CD8-positive, alpha-beta memory T cell (primary cell): ENCODE measurements at regions not wholly inside any gene's neighbourhood (a gene's known extent, or its start where the extent isn't known, plus 50 kb on each side); places are given as distances from the start of the nearest gene placed in this dataset.

Experiments used
- CTCF ChIA-PET: fragments of 350-600 bp; sonication (Branson Sonifier 250); formaldehyde crosslinking; loops from one replicate; lab custom pipeline; 2021; ENCODE audit warnings: antibody characterized with exemption; lab: Charles Lee
- POLR2A ChIA-PET: fragments of 350-600 bp; sonication (Branson Sonifier 250); formaldehyde crosslinking; loops from one replicate; lab custom pipeline; 2021; ENCODE audit warnings: antibody characterized with exemption; lab: Charles Lee
- DNase-seq, 5 donors: peaks; one replicate each; pipeline versions ENCODE4 v3.0.0 to v3.0.0-alpha.2; 2020 to 2022; ENCODE audit warnings: mixed read lengths in 1 of 5
- H3K27ac ChIP-seq: one replicate; pipeline ENCODE4 v1.7.0; 2013; ENCODE audit warnings: low read depth, mild to moderate bottlenecking, low read length, moderate library complexity
- H3K27me3 ChIP-seq: 2 replicates; pipeline ENCODE4 v1.7.0; 2013; ENCODE audit warnings: low read length, mild to moderate bottlenecking; ENCODE audit not compliant: insufficient read depth, poor library complexity, severe bottlenecking
- H3K36me3 ChIP-seq: 2 replicates; pipeline ENCODE4 v1.7.0; 2013; ENCODE audit warnings: mild to moderate bottlenecking, low read length, moderate library complexity; ENCODE audit not compliant: insufficient read depth
- H3K4me1 ChIP-seq: 2 replicates; pipeline ENCODE4 v1.7.0; 2013; ENCODE audit warnings: mild to moderate bottlenecking, low read length, moderate library complexity; ENCODE audit not compliant: insufficient read depth
- H3K4me3 ChIP-seq: 2 replicates; pipeline ENCODE4 v1.7.0; 2013; ENCODE audit warnings: mild to moderate bottlenecking, low read length
- H3K9me3 ChIP-seq: 2 replicates; pipeline ENCODE4 v1.7.0; 2013; ENCODE audit warnings: mild to moderate bottlenecking, low read length
- H3K27ac Mint-ChIP-seq, 8 donors: one replicate each; pipeline ENCODE4 v1.8.0; 2020 to 2021; ENCODE audit warnings: mixed read lengths in 8 of 8, mild to moderate bottlenecking in 6 of 8, inconsistent platforms in 3 of 8, moderate library complexity in 3 of 8
- H3K27me3 Mint-ChIP-seq, 2 donors: one replicate each; pipeline ENCODE4 v1.8.0; 2020 to 2021; ENCODE audit warnings: mixed read lengths in 2 of 2, mild to moderate bottlenecking in 1 of 2, moderate library complexity in 1 of 2
- H3K36me3 Mint-ChIP-seq, 3 donors: one replicate each; pipeline ENCODE4 v1.8.0; 2020 to 2021; ENCODE audit warnings: mixed read lengths in 3 of 3, inconsistent platforms in 1 of 3, mild to moderate bottlenecking in 1 of 3
- H3K4me1 Mint-ChIP-seq, 3 donors: one replicate each; pipeline ENCODE4 v1.8.0; 2020 to 2021; ENCODE audit warnings: mixed read lengths in 3 of 3, inconsistent platforms in 1 of 3, mild to moderate bottlenecking in 1 of 3
- H3K4me3 Mint-ChIP-seq, 7 donors: one replicate each; pipeline ENCODE4 v1.8.0; 2020 to 2021; ENCODE audit warnings: mixed read lengths in 7 of 7, mild to moderate bottlenecking in 6 of 7, moderate library complexity in 4 of 7, inconsistent platforms in 2 of 7
- H3K9me3 Mint-ChIP-seq, 5 donors: one replicate each; pipeline ENCODE4 v1.8.0; 2020 to 2022; ENCODE audit warnings: mixed read lengths in 5 of 5, mild to moderate bottlenecking in 3 of 5, moderate library complexity in 2 of 5, inconsistent platforms in 1 of 5

DNA sequence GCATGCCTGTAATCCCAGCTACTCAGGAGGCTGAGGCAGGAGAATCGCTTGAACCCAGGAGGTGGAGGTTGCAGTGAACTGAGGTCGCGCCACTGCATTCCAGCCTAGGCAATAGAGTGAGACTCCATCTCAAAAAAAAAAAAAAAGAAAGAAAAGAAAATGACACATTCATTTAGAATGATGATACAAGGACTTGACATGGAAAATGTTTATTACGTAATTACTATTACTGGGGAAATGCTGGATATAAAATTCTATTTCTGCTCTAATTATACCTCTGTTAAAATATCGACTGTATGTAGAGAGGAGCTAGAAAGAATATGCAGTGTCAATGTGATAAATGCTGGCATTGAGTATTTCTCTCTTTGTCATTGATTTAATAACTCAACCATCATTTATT lies 54.7 kb upstream of the CTPS1 start:
- no peak overlapping the region for H3K4me3 ChIP-seq
- H3K36me3 Mint-ChIP-seq: no peaks in the 10 kb centered on the region
- H3K4me1 Mint-ChIP-seq: no peaks in the 10 kb centered on the region
- no peak overlapping the region for H3K4me3 Mint-ChIP-seq
- no peaks in the 10 kb centered on the region for H3K36me3 ChIP-seq
- H3K9me3 Mint-ChIP-seq: no peaks in the 10 kb centered on the region
- no peak overlapping the region for H3K27ac Mint-ChIP-seq
- peaks cover 3 to 9% of the 10 kb centered on the region in 2 donors for H3K27me3 Mint-ChIP-seq
- DNase-seq: no peak
- CTCF ChIA-PET: interaction anchor here (1.3 kb wide), 1 partner anchor 28 kb away, joined by 3 read pairs; no protein-coding TSS in a partner anchor
- H3K27me3 ChIP-seq: no peaks in the 10 kb centered on the region
- H3K4me1 ChIP-seq: no peaks in the 10 kb centered on the region
- H3K9me3 ChIP-seq: no peaks in the 10 kb centered on the region
- POLR2A ChIA-PET: no interaction called here
- no peak overlapping the region for H3K27ac ChIP-seq

DNA sequence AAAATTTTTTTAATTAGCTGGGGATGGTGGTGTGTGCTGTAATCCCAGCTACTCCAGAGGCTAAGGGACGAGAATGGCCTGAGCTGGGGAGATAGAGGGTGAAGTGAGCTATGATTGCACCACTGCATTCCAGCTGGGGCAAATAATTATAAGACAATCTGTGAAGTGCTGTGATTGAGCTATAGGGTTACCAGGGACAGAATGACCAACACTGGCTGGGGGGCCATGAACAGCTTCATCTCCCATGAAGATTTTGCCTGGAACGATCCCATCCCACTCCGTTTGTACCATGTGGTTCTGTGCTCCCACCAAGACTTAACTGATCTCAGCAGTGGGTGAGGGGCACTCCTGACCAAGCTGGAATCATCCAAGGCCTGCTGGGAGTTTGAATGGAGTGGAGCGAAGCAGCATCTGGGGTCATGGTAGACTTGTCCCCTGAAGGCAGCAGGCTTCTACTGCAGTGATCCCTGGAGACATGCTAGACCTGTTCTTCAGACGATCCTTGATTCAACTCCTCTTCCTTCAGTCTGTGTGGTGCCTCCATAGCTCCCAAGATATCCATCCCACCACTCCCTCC lies 53.6 kb upstream of the CTPS1 start:
- Histone ChIP-seq H3K9me3 (no peaks in the 10 kb centered on the region), H3K4me3 (no peak overlapping the region), H3K36me3 (no peaks in the 10 kb centered on the region), H3K27ac (no peak overlapping the region), H3K4me1 (no peaks in the 10 kb centered on the region), H3K27me3 (no peaks in the 10 kb centered on the region)
- no peaks in the 10 kb centered on the region for H3K4me1 Mint-ChIP-seq
- ChIA-PET CTCF (interaction anchor here (1.0 kb wide), 1 partner anchor 27 kb away, joined by 5 read pairs; no protein-coding TSS in a partner anchor), POLR2A (no interaction called here)
- no peak for DNase-seq
- H3K4me3 Mint-ChIP-seq: no peak overlapping the region
- no peak overlapping the region for H3K27ac Mint-ChIP-seq
- peaks cover 0 to 9% of the 10 kb centered on the region in 2 donors for H3K27me3 Mint-ChIP-seq
- no peaks in the 10 kb centered on the region for H3K9me3 Mint-ChIP-seq
- H3K36me3 Mint-ChIP-seq: no peaks in the 10 kb centered on the region

DNA sequence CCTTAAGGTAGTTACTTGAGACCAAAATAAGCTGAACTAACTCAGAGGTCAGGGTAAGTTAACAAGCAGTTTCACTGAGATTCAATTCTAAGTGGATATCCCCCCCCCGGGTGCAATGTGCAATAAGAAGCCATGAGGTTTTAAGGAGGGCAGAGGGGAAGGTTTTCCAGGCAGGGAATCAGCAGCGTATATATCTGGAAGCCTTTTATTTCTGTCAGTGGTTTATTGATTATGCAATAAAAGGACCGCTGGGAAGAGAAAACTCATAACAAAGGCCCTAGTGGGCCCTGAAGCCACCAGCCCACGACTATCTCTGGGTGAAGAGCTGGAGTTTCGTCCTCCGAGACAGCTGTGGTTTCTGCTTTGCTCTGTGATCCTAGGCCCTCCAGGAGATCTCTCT lies 53.1 kb upstream of the CTPS1 start:
- no peaks in the 10 kb centered on the region for H3K9me3 ChIP-seq
- H3K36me3 ChIP-seq: no peaks in the 10 kb centered on the region
- H3K27me3 Mint-ChIP-seq: peaks cover 0 to 13% of the 10 kb centered on the region in 2 donors
- H3K27ac Mint-ChIP-seq: no peak overlapping the region
- no peaks in the 10 kb centered on the region for H3K9me3 Mint-ChIP-seq
- H3K4me1 ChIP-seq: no peaks in the 10 kb centered on the region
- H3K4me3 Mint-ChIP-seq: no peak overlapping the region
- no peak for DNase-seq
- ChIA-PET POLR2A (no interaction called here), CTCF (no interaction called here)
- no peak overlapping the region for H3K27ac ChIP-seq
- no peaks in the 10 kb centered on the region for H3K4me1 Mint-ChIP-seq
- H3K36me3 Mint-ChIP-seq: no peaks in the 10 kb centered on the region
- H3K4me3 ChIP-seq: no peak overlapping the region
- no peaks in the 10 kb centered on the region for H3K27me3 ChIP-seq

DNA sequence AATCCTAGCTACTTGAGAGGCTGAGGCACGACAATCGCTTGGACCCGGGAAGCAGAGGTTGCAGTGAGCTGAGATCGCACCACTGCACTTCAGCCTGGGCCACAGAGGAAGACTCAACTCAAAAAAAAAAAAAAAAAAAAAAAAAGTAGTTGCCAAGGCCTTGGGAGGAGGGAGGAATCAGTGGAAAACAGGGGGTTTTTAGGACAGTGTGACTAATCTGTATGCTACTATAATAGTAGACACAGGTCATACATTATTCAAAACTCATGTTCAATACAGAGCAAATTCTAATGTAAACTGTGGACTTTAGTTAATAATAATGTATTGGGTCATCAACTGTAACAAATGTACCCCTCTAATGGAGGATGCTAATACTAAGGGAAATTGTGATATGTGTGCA lies 51.7 kb upstream of the CTPS1 start:
- no peaks in the 10 kb centered on the region for H3K4me1 ChIP-seq
- Mint-ChIP-seq H3K36me3 (no peaks in the 10 kb centered on the region), H3K27me3 (peaks cover 0 to 14% of the 10 kb centered on the region in 2 donors), H3K4me3 (no peak overlapping the region), H3K9me3 (no peaks in the 10 kb centered on the region), H3K27ac (no peak overlapping the region), H3K4me1 (no peaks in the 10 kb centered on the region)
- no peak for DNase-seq
- no peaks in the 10 kb centered on the region for H3K9me3 ChIP-seq
- H3K36me3 ChIP-seq: no peaks in the 10 kb centered on the region
- ChIA-PET CTCF (no interaction called here), POLR2A (no interaction called here)
- H3K27ac ChIP-seq: no peak overlapping the region
- no peak overlapping the region for H3K4me3 ChIP-seq
- no peaks in the 10 kb centered on the region for H3K27me3 ChIP-seq

DNA sequence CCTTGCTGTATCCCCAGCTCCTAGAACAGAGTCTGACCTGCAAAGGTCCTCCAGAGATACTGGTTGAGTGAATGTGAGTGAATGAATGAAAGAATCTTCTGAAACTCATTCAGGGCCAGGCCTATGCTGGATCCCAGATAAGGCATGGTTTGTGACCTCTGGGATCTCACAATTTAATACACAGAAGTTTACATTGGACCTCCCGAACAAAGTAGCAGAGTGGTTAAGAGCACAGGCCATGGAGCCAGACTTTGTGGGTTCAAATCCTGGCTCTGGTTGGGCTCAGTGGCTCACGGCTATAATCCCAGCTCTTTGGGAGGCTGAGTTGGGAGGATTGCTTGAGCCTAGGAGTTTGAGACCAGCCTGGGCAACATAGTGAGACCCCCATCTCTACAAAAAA lies 50.8 kb upstream of the CTPS1 start:
- DNase-seq: no peak
- Histone ChIP-seq H3K27me3 (no peaks in the 10 kb centered on the region), H3K4me1 (no peaks in the 10 kb centered on the region), H3K36me3 (no peaks in the 10 kb centered on the region), H3K4me3 (no peak overlapping the region), H3K9me3 (no peaks in the 10 kb centered on the region), H3K27ac (no peak overlapping the region)
- Mint-ChIP-seq H3K4me3 (no peak overlapping the region), H3K27ac (no peak overlapping the region), H3K36me3 (no peaks in the 10 kb centered on the region), H3K4me1 (no peaks in the 10 kb centered on the region), H3K27me3 (peaks cover 0 to 14% of the 10 kb centered on the region in 2 donors), H3K9me3 (no peaks in the 10 kb centered on the region)
- CTCF ChIA-PET: no interaction called here
- POLR2A ChIA-PET: no interaction called here

DNA sequence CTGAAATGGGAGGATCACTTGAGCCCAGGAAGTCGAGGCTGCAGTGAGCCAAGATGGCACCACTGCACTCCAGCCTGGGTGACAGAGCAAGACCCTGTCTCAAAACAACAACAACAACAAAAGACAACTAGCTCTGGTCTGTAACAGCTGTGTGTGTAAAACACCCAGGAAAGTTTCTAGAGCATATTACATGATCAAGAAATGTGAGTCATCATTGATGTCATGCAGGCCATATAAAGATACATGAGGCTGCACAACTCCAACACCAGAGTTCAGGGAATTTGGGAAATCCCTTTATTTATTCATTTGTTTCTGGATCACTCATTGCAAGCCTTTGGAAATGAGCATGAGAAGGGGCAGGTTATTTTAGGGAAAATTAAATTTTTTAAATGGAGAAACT lies 50.3 kb upstream of the CTPS1 start:
- ChIA-PET POLR2A (no interaction called here), CTCF (no interaction called here)
- no peak for DNase-seq
- Histone ChIP-seq H3K27me3 (no peaks in the 10 kb centered on the region), H3K36me3 (no peaks in the 10 kb centered on the region), H3K4me3 (no peak overlapping the region), H3K27ac (no peak overlapping the region), H3K4me1 (no peaks in the 10 kb centered on the region), H3K9me3 (no peaks in the 10 kb centered on the region)
- Mint-ChIP-seq H3K27ac (no peak overlapping the region), H3K4me3 (no peak overlapping the region), H3K4me1 (no peaks in the 10 kb centered on the region), H3K27me3 (peaks cover 0 to 11% of the 10 kb centered on the region in 2 donors), H3K36me3 (no peaks in the 10 kb centered on the region), H3K9me3 (no peaks in the 10 kb centered on the region)
